ENCODE measurements at regions not wholly inside any gene's neighbourhood (a gene's known extent, or its start where the extent isn't known, plus 50 kb on each side); places are given as distances from the start of the nearest gene placed in this dataset.

- no peaks in the 10 kb centered on the region for H3K79me2 ChIP-seq (ENCODE audit: insufficient read depth, low read length)
- no peak overlapping the region for H3K9ac ChIP-seq (ENCODE audit: low read length)
- no peaks in the 10 kb centered on the region for H3K9me3 ChIP-seq (ENCODE audit: low read length)
- H3K27me3 ChIP-seq (ENCODE audit: insufficient read depth, low read length), result no peaks in the 10 kb centered on the region; the same call in 1 of the 2 replicates
- H2AFZ ChIP-seq (ENCODE audit: low read length), result no peak overlapping the region
- no peak overlapping the region for H3K4me2 ChIP-seq (ENCODE audit: low read length)
- H3K9me2 ChIP-seq (ENCODE audit: low read depth, low read length), result no peaks in the 10 kb centered on the region
- no peaks in the 10 kb centered on the region for H3F3A ChIP-seq (ENCODE audit: insufficient read depth, low read length)
- TF ChIP-seq EZH2 (IDR thresholded peaks at IDR 0.05; ENCODE audit: borderline replicate concordance, low read length) (no peak), CTCF (IDR thresholded peaks at IDR 0.05; ENCODE audit: low read length) (no peak)
- peaks cover 8% of the 10 kb centered on the region for H3K4me1 ChIP-seq (ENCODE audit: insufficient read depth, low read length, severe bottlenecking)
- no peaks in the 10 kb centered on the region; the same call in 1 of the 2 replicates for H3K36me3 ChIP-seq (ENCODE audit: insufficient read depth, low read length)
- H3K4me3 ChIP-seq (ENCODE audit: low read depth, low read length, poor library complexity, severe bottlenecking), result no peak overlapping the region
- H4K20me1 ChIP-seq (ENCODE audit: insufficient read depth, low read length), result no peaks in the 10 kb centered on the region
- no peak overlapping the region for H3K27ac ChIP-seq (ENCODE audit: low read depth, low read length, poor library complexity, severe bottlenecking)
These were observed 398.9 kb downstream of the SHISA9 start for GRCh38 chr16:13300066-13300840.

DNA sequence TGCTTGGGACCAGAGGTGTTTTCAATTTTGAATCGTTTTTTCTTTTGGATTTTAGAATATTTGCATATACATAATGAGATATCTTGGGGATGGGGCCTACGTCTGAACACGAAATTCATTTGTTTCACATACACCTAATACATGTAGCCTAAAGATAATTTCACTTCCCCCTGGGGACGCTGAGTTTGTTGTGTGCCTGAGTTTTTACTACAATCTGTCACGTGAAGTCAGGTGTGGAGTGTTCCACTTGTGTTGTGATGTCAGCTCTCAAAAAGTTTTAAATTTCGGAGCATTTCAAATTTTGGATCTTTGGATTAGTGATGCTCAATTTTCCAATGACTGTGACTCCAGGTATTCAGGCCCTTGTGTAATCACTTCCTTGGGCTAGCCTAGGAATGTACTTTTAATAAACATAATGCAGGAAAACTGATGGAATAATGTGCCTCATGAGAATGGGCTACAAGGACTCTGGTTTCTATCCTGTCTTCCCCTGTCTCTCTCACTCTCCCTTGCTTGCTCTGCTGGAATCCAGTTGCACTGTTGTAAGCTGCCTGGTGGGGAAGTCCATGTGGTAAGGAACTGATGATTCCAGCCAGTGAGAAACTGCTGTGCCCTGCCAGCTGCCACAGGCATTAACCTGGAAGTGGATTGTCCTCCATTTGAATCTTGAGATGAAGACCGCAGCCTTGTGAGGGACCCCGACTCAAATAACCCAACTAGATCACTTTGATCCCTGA, 403.8 kb downstream of the SHISA9 start:
- Histone ChIP-seq H4K20me1 (ENCODE audit: insufficient read depth, low read length) (no peaks in the 10 kb centered on the region), H3K9me2 (ENCODE audit: low read depth, low read length) (no peaks in the 10 kb centered on the region), H3K4me1 (ENCODE audit: insufficient read depth, low read length, severe bottlenecking) (peaks cover 9% of the 10 kb centered on the region), H3K27me3 (ENCODE audit: insufficient read depth, low read length) (no peaks in the 10 kb centered on the region), H3K9ac (ENCODE audit: low read length) (no peak overlapping the region), H3K79me2 (ENCODE audit: insufficient read depth, low read length) (no peaks in the 10 kb centered on the region), H3K9me3 (ENCODE audit: low read length) (no peaks in the 10 kb centered on the region), H2AFZ (ENCODE audit: low read length) (no peak overlapping the region), H3K27ac (ENCODE audit: low read depth, low read length, poor library complexity, severe bottlenecking) (no peak overlapping the region), H3K4me2 (ENCODE audit: low read length) (no peak overlapping the region), H3K4me3 (ENCODE audit: low read depth, low read length, poor library complexity, severe bottlenecking) (no peak overlapping the region), H3K36me3 (ENCODE audit: insufficient read depth, low read length) (no peaks in the 10 kb centered on the region; the same call in 1 of the 2 replicates), H3F3A (ENCODE audit: insufficient read depth, low read length) (no peaks in the 10 kb centered on the region)
- TF ChIP-seq CTCF (IDR thresholded peaks at IDR 0.05; ENCODE audit: low read length), result no peak
- no peak for TF ChIP-seq EZH2 (IDR thresholded peaks at IDR 0.05; ENCODE audit: borderline replicate concordance, low read length)

- Histone ChIP-seq H2AFZ (ENCODE audit: low read length) (no peak overlapping the region), H3F3A (ENCODE audit: insufficient read depth, low read length) (no peaks in the 10 kb centered on the region), H3K9me3 (ENCODE audit: low read length) (no peaks in the 10 kb centered on the region), H3K36me3 (ENCODE audit: insufficient read depth, low read length) (no peaks in the 10 kb centered on the region; the same call in 1 of the 2 replicates), H3K4me1 (ENCODE audit: insufficient read depth, low read length, severe bottlenecking) (peaks cover 9% of the 10 kb centered on the region), H3K79me2 (ENCODE audit: insufficient read depth, low read length) (no peaks in the 10 kb centered on the region), H3K27ac (ENCODE audit: low read depth, low read length, poor library complexity, severe bottlenecking) (no peak overlapping the region), H3K4me3 (ENCODE audit: low read depth, low read length, poor library complexity, severe bottlenecking) (no peak overlapping the region), H3K27me3 (ENCODE audit: insufficient read depth, low read length) (no peaks in the 10 kb centered on the region), H3K4me2 (ENCODE audit: low read length) (no peak overlapping the region), H4K20me1 (ENCODE audit: insufficient read depth, low read length) (no peaks in the 10 kb centered on the region), H3K9ac (ENCODE audit: low read length) (no peak overlapping the region), H3K9me2 (ENCODE audit: low read depth, low read length) (no peaks in the 10 kb centered on the region)
- no peak for TF ChIP-seq EZH2 (IDR thresholded peaks at IDR 0.05; ENCODE audit: borderline replicate concordance, low read length)
- TF ChIP-seq CTCF (IDR thresholded peaks at IDR 0.05; ENCODE audit: low read length), result no peak
These were observed 405.0 kb downstream of the SHISA9 start for GRCh38 chr16:13306161-13306995.
